ENCODE measurements at regions not wholly inside any gene's neighbourhood (a gene's known extent, or its start where the extent isn't known, plus 50 kb on each side); places are given as distances from the start of the nearest gene placed in this dataset.

DNA sequence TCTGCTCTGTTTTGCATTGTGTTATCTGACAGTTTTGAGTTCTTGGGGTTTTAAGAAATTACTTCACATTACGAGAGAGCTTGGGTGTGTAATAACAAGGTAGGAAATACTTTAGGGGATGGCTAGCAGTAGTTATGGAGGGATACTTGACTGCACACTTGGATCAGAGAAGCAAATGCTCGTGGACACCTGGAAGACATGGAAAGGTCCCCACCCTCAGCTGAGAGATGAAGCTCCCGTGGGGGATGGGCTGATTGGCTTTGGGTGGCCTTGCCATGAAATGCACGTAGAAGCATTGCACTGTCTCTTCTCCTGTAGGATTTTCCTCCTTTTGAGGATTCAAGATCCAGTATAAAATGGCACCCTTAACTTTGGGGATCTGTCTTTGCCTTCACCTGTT, 61.5 kb upstream of the UNC93A start:
- TF ChIP-seq YY1 (IDR thresholded peaks at IDR 0.05; ENCODE audit: insufficient read depth, insufficient read length), result no peak
- no peak for TF ChIP-seq ZNF274 (IDR thresholded peaks at IDR 0.05; ENCODE audit: low read depth, low read length)
- no peak for TF ChIP-seq SUZ12 (IDR thresholded peaks at IDR 0.05; ENCODE audit: extremely low read depth, insufficient read depth, insufficient read length)
